HG03378 (cell line): ENCODE measurements at regions not wholly inside any gene's neighbourhood (a gene's known extent, or its start where the extent isn't known, plus 50 kb on each side); places are given as distances from the start of the nearest gene placed in this dataset.
"Not testable (repeated sequence)": the region's sequence is repeated elsewhere in the genome, so short reads cannot be mapped to it uniquely, and the experiment has no call there.

ENCODE experiments used
- ATAC-seq: cut with Tn5 transposase; IDR thresholded peaks from one replicate; pipeline ENCODE4 v1.9.1; 2021; ENCODE audit warnings: mild to moderate bottlenecking, moderate library complexity; ENCODE audit not compliant: unreplicated experiment

DNA sequence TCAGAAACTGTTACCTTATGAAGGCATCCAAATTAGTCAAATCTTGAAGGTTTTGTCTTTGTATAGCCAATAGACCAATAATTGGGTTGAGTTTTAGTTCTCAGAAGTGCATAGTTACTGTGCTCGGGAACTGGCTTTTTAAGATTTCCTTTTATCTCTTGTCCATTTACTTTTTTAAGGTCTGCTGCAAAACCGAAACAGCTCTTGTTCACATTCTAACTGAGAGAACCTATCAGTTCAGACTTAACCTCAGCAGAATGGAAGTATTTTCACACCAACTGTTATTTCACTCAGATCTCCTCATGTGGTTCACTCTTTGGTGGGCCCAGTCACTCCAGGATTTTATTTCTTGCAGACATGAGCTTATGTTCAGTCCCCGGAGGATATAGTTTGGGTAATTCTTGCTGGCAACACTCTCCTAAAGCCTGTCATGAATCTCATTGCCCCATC lies 55.5 kb downstream of the TPBG start:
- peak; percentile 70 for ATAC-seq

DNA sequence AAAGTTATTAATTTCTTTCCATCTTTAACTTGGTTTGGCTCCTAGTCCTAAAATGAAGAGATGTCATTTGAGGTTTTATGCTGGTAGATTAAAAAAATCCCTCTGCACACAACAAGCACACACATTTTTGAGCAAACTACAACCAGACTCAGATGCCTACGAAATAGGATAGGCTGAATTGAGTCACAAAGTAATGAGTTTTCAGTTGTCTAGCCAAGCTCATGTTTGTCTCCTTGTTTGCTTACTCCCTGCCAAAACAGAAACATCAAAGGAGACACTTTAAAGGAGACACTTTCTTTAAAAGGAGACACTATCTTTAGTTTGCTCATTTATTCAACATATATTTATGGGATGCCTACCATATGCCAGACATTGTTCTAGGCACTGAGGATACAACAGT lies 56.2 kb downstream of the TPBG start:
- ATAC-seq: no peak

DNA sequence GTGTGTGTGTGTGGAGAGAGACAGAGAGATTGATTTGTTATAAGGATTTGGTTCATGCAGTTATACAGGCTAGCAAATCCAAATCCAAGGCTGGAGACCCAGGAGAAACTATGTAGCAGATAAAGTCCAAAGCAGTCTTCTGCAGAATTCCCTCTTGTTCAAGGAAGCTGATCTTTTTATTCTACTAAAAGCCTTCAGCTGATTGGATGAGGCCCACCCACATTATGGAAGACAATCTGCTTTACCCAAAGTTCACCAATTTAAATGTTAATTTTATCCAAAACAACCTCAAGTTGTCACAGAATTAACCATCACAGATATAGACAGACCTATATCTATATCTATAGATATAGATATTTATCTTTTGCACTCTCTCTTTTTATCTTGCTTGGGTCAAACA lies 67.0 kb downstream of the TPBG start:
- no peak for ATAC-seq

DNA sequence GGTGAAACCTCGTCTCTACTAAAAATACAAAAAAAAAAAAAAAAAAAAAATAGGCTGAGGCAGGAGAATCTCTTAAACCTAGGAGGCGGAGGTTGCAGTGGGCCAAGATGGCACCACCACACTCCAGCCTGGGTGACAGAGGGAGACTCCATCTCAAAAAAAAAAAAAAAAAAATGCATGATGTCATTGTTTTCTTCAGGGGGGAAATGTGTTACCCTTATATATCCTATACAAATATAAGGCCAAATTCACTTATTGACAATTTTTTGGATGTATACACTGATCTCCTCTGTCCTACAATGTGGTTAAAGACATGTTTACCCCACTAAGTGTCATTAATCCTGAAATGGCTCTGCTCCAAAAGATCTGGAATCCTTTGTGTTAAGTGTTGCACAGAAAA lies 73.1 kb downstream of the TPBG start:
- ATAC-seq: no peak

DNA sequence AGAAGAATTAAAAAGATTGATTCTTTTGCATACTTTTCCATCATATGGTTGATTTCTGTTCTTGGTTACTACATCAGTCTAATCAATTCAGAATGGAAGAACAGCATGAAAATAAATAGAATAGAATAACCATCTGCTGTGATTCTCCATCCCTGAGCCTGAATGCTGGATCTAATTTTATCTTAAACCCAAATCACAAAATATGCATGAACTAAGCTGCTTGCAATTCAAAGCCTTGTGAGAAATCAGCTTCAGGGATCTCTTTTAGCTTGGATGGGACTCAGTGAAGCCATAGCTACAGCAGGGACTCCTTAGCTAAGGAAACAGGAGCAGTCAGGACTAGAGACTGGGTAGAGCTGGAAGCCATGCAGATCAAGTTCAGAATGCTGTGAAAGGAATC lies 74.1 kb downstream of the TPBG start:
- ATAC-seq: no peak

DNA sequence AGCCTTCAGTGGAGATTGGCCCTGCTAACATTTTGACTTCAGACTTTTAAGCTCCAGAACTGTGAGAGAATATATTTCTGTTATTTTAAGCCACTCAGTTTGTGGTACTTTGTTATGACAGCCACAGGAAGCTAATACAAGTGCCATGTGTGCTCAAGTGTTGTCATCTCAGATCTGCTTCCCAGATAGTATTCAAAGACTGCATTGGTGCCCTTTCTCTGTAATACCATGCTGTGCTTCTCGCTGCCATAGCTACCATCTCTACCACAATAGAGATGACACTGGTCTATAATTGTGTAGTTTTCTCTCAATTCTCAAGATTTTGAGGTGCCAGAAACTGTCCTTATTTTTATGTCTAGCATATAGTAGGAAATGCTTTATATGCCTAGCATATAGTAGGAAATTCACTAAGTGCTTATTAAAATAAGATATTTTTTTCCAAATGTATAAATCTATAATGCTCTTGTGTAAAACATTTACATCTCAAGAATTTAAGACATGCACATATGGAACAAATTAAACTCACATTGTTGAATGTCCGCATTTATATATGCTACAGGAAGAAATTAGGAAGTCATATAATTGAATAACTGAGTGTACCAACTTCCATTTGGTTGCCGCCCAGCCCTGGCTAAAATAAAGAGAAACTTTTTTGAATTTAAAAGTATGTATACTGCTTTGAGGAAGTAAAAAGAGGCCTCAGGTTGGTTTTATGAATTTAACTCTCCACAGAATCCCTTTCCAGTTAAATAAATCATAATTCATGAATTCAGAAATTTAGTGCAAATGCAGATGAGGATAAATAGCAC lies 77.6 kb downstream of the TPBG start:
- ATAC-seq: no peak

DNA sequence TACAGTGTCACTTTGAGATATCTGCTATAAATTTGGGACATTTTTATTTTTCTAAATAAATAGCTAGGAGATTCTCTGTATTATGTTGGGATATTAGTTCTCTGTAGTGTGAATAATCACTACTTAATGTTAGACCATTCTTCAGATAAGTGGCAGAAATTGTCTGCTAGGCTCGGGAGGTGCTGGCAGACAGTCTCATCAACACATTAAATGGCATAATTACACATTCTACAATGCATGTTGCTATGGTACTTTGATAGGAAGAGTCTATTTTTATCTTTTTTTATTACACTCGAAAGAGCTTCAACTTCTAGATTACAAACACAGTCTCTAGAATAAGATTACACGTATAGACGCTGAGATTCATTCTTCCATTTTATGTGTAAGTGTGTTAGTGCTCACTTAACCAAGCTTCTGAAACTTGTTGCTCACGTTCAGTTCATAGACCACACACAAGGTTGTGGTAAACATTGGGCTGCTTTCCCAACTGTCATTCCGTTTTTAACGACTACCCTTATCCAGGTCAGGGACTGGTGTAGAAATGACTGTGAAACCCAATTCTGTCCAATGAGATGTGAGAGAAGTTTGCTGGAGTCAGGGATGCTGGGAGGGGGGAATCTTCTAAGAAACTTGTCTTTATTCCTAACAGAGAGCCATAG lies 78.6 kb downstream of the TPBG start:
- ATAC-seq: no peak

DNA sequence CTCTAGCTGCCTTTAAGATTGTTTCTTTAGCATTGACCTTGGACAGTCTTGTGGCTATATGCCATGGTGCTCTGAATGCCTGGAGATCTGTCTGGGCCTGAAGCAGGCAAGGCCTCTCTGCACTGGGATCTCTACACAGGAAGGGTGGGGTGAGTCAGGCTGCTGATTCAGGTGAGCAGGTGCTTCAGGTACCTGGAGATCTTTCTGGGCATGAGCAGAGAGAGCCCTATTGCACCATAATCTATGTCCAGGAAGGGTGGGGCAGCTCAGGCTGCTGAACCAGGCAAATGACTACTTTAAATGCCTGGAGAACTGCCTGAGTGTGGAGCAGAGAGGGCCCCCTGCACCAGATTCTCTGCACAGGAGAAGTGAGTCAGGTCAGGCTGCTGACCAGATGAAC lies 94.5 kb downstream of the TPBG start:
- ATAC-seq: no peak

DNA sequence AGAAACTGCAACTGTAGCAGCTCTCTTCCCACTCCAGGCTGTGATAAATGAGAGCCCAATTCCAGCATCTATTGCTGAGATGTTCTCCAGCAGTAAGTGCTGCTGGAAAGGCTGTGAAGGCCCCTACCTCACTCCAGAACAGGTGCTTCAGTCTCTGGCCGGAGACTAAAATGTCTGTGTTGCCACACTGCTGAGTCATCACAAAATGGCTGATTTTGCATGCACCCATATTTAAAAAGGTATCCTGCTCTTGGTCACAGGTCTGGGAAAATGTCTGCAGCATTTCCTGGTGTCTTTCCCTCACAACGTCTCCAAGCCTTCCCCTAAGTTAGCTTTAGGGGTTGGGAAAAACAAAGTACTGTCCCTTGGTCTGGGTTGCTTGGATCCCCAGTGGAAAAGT lies 95.1 kb downstream of the TPBG start:
- ATAC-seq: no peak

DNA sequence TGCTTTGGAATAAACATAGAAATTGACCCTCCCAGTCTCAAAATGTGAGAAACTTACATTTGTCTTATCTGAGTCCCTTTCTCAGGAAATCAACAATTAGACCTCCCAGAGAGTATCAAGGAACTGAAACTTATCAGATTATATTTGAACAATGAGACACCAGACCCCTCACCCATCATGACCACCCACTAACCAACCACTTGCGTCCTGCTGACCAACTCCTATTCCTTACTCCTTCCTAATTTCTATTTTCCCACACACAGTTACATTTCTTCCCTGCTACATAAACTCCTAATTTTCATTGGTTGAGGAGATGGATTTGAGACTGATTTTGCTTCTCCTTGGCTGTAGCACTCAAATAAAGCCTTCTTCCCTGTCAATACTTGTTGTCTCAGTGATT lies 97.9 kb downstream of the TPBG start:
- no peak for ATAC-seq

DNA sequence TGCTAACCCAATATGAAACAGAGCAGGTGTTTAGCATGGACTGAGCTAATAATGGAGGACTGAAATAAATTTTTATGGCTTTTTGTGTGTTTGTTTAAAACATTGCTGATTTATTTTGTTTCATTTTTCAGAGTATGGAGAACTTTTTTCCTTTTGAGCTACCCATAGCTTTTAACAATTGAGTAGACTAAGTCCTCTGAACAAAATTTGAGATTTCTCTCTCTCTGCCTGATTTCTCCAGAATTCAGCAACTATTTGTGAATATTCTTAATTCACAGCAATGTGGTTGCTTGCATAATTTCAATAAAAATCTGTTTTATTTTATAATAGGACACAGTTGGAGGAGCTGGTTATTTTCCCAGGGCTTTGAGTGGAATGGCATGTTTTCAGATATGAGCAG lies 103.7 kb downstream of the TPBG start:
- no peak for ATAC-seq

DNA sequence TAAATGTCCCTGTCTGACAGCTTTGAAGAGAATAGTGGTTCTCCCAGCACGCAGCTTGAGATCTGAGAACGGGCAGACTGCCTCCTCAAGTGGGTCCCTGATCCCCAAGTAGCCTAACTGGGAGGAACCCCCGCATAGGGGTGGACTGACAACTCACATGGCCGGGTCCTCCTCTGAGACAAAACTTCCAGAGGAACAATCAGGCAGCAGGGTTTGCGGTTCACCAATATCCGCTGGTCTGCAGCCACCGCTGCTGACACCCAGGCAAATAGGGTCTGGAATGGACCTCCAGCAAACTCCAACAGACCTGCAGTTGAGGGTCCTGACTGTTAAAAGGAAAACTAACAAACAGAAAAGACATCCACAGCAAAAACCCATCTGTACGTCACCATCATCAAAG lies 106.5 kb downstream of the TPBG start:
- ATAC-seq: not testable (repeated sequence)

DNA sequence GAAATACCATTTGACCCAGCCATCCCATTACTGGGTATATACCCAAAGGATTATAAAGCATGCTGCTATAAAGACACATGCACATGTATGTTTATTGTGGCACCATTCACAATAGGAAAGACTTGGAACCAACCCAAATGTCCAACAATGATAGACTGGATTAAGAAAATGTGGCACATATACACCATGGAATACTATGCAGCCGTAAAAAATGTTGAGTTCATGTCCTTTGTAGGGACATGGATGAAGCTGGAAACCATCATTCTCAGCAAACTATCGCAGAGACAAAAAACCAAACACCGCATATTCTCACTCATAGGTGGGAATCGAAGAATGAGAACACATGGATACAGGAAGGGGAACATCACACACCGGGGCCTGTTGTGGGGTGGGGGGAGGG lies 111.5 kb downstream of the TPBG start:
- ATAC-seq: not testable (repeated sequence)

DNA sequence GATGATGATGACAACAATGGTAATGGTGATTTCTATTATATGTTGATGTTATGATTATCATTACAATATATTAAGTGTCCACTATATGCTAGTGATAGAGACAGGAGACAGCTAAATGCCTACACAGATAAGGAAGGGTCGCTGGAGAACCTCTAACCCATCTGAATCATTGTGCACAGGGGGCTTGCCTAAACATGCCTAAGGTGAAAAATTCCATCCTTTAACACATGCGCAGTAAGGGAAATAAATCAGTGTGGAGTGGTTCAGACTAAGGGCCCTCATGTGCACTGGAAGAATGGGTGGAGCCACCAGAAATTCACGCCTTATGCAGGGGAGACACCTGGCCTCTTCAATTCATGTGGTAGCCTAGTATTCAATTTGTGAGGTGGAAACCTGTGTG lies 120.4 kb downstream of the TPBG start:
- ATAC-seq: no peak

DNA sequence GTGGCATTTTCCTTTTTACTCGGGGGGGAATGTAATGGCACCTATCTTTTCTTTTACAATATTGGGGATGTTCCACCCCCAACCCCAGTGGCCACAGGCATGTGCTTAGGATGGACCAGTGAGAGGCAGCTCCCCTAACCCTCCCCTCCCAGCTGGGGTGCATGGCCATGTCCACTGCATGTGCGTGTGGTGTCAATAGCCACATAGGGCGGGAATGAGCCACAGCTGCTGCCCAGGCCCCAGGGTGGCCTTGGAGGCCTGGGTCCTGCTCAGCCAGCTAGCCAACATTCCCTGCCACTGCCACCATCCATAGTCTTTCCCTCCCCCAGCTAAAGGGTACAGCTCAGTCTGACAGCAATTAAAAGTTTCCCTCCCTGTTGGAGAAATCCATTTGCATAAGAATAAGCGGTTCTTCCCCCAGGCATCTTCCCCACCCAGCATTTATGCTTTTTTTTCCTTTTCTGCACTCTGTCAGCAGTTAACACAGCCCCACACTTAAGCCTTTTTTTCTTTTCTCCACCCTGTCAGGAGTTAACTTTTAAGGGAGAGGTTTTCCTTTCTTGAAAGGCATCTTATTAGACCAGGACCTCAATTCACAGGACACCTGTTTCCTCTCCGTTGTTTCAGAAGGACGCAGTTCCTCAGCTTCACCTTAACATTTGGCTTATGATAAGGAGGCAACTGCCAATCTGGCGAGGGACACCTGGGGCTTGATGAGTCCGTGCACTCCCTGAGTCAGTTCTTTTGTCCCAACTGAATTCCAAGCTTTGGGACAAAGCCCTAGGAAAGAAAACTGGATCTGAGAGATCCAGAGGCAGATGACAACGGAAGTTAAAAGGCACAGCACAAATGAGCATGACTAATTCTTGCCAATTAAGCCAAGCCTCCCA lies 121.4 kb downstream of the TPBG start:
- ATAC-seq: no peak

DNA sequence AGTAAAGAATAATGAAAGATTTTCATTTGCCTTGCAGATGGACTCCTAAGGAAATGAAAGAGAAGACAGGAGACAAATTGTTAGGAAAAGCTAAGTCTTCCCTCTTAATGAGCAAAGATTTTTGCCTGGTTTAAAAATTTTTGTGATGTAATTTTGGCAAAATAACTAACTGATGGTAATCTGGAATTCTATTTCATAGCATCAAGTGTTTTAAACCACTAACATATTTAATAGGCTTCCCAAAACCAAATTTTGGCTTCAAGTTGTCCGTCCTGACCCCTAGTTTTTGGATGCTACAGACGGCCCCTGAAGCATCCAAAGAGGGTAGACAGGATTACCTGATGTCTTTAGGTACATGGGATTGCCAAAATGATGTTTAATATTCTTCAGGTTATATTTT lies 124.3 kb downstream of the TPBG start:
- ATAC-seq: no peak

DNA sequence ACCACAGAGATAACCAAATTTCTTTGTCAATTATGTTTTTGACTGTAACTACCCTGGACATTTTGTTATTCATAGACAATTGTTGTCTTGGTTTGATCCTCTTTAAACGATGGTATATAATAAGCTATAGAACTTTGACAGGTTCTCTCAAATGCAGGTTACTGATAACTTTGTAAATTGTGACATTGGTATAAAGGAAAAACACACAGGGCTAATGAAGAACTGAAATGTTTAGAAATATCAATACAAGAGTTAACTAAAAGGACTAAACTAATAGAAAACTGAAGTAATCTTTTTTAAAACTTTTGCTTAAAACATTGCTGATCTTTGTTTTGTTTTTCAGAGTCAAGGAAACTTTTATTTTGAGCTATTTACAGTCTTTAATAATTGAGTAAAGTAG lies 124.8 kb downstream of the TPBG start:
- no peak for ATAC-seq

DNA sequence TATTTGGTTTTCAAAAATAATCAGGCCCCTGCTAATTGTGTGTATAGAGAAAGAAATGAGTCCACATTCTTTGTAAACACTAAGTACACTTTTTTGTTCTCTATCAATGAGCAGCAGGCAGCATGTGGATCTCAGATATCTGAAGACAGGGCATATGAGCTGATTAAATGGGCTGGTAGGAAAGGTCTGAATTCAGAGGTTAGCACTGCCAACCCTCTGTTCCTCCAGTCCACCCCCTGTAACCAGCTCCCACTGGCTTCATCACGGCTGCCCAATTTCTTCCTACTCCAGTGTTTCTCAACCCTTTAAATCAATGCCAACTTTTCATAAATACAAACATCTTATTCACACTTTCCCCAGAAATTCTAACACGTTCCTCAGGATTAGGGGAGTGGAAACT lies 128.5 kb downstream of the TPBG start:
- ATAC-seq: no peak

DNA sequence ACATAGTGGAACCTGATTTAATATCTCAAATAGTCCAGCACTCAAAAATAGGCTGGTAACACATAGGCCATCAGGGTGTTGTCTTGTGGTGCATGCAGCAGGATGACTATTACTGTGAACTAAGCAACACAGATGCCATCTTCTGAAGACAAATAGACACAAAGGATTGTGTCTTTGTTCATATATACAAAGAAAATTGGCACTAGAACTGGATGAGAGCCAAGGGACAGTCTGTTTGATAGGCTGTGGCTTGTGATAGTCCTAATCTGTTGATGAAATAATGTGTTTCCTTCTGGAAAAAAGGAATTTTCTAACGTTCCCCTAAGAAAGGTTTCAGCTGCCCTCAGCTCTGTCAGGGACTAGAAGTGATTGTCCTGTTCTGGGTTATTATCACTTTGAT lies 129.8 kb downstream of the TPBG start:
- no peak for ATAC-seq

DNA sequence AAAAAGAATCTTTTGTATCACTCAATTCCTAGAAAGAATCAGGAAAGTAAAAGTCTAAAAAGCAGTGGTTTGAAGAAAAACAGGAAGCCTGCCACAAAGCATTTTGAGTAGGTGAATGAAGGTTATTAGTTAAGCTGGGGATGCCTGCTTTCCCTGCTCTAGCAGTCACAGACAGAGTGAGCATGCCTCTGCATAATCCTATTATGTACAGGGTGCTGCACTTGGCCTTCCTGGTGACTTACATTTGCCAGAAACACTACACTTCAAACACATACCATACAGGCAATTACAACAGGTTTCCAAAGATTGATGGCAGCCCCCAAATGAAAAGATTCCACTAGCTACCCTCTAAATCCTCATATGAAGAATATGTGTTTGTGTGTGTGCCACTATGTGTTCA lies 130.8 kb downstream of the TPBG start:
- ATAC-seq: no peak

DNA sequence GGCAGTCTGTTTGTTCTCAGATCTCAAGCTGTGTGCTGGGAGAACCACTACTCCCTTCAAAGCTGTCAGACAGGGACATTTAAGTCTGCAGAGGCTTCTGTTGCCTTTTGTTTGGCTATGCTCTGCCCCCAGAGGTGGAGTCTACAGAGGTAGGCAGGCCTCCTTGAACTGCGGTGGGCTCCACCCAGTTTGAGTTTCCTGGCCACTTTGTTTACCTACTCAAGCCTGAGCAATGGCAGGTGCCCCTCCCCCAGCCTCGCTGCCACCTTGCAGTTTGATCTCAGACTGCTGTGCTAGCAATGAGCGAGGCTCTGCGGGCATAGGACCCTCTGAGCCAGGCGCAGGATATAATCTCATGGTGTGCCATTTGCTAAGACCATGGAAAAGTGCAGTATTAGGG lies 138.3 kb downstream of the TPBG start:
- not testable (repeated sequence) for ATAC-seq

DNA sequence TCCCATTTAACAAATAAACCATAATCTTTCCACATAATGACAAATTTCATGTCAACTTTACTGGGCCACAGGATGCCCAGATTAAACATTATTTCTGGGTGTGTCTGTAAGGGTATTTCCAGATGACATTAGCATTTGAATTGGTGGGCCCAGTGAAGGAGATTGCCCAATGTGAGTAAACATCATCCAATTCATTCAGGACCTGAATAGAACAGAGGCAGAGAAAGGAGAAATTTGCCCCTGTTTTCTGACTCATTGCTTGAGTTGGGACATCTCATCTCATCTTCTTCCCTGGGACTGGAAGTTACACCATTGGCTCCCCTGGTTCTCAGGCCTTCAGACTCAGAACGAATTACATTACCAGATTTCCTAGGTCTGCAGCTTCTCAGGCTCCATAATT lies 142.9 kb downstream of the TPBG start:
- ATAC-seq: no peak
